Psoas muscle (tissue), 7 donors: ENCODE measurements at regions not wholly inside any gene's neighbourhood (a gene's known extent, or its start where the extent isn't known, plus 50 kb on each side); places are given as distances from the start of the nearest gene placed in this dataset.

Experiments
- ATAC-seq, 4 donors: fragments of 200-7000 bp; cut with Tn5 transposase; one replicate each; pipeline ENCODE4 v1.9.1; 2020; ENCODE audit warnings: moderate library complexity in 3 of 4, mild to moderate bottlenecking in 2 of 4
- DNase-seq, 2 donors: peaks; one replicate each; pipeline ENCODE4 v3.0.0-alpha.2; 2020
- H3K27ac ChIP-seq: fragments of 200-600 bp; one replicate; pipeline ENCODE4 v1.8.0; 2022
- H3K27me3 ChIP-seq, 3 donors: fragments of 200-600 bp in 1 of 3; one replicate each; pipeline versions ENCODE4 v1.6.1 to v1.8.0; 2013 to 2022; ENCODE audit warnings: low read length in 2 of 3, mild to moderate bottlenecking in 2 of 3, moderate library complexity in 1 of 3; ENCODE audit not compliant: insufficient read depth in 3 of 3
- H3K36me3 ChIP-seq, 2 donors: fragments of 200-600 bp in 1 of 2; one replicate each; pipeline versions ENCODE4 v1.6.1 to v1.8.0; 2013 to 2022; ENCODE audit warnings: low read depth in 1 of 2, mild to moderate bottlenecking in 1 of 2, moderate library complexity in 1 of 2; ENCODE audit not compliant: insufficient read depth in 1 of 2
- H3K4me1 ChIP-seq: fragments of 200-600 bp; one replicate; pipeline ENCODE4 v1.8.0; 2022
- H3K4me3 ChIP-seq: fragments of 200-600 bp; one replicate; pipeline ENCODE4 v1.8.0; 2022; ENCODE audit warnings: mild to moderate bottlenecking
- H3K9me3 ChIP-seq: fragments of 200-600 bp; one replicate; pipeline ENCODE4 v1.8.0; 2022
- CTCF ChIP-seq: fragments of 200-600 bp; IDR thresholded peaks from one replicate; pipeline ENCODE4 v1.8.0; 2022; ENCODE audit warnings: antibody characterized with exemption
- WGBS, 3 donors: extraction: QIAGEN DNeasy Blood & Tissue Kit; methylation state at CpG; one replicate each; pipeline versions ENCODE4 v1.1.6 to v1.1.7; 2013; 5-methylcytosine and 5-hydroxymethylcytosine counted together
- intact Hi-C, 2 donors: fragments of 100-400 bp; cut with DNase I; formaldehyde crosslinking; loops; one replicate each; pipeline versions ENCODE4 v1.11.0 to v1.14.2; 2022
- donor health status: healthy with polysubstance abuse.
- donor health status: DM: no; HTN: no; CAD: no; lungs with moderate emphysema.
- donor health status: Bipolar disorder and iron deficiency.
- donor health status: healthy.
- donor health status: DM: yes; HTN: yes; CAD: no.
- donor health status: DM: no; HTN: no; CAD: no.
- donor health status: DM: yes; HTN: yes; CAD: no.

DNA sequence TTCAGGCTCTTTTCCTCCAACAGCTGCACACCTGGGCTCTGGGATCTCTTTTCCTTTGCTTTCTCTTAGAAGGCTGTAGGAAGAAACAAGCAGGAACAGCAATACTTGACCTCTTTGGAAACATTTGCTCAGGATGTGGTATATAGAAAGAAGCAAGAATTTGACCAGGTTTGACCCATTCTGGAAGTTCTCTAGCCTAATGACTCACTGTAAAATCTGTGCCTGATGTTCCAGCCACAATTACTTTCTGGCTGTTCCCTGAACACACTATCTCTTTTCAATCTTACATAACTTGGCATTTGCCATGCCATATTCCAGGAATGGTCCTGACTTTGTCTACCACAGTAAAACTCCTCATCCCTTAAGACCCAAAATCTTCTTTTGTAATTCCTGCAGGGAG lies 419.9 kb upstream of the DAB1 start:
- ATAC-seq: no peak
- intact Hi-C loops: no loop called here
- H3K27ac ChIP-seq: no peak overlapping the region

DNA sequence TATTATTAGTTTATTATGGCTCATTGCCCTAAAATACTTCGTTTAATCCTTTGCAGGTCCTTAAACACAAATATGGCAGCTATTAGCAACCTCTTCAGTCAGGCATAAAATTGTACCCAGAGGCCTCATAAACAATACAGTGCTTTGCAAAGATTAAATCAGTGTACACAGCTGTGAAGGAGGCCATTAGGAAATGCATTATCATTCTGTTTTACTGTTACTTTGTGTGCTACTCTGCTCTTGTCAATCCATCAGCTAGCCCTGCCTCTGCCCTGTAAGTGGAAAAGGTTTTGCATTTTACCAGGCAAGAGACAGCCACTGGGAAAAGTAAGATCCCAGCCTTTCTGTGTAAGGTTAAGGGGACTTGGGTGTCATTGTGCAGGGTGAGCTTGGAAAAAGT lies 415.7 kb upstream of the DAB1 start:
- Histone ChIP-seq H3K27me3 (no peaks in the 10 kb centered on the region), H3K9me3 (no peaks in the 10 kb centered on the region), H3K36me3 (no peaks in the 10 kb centered on the region), H3K4me1 (no peaks in the 10 kb centered on the region), H3K27ac (no peak overlapping the region), H3K4me3 (no peak overlapping the region)
- ATAC-seq: no peak
- intact Hi-C loops: no loop called here
- WGBS, 3 donors: 60 to 66% (median 64%) methylated on average over 1 of the region's 1 CpG
- TF ChIP-seq CTCF: no peak
- DNase-seq: no peak

More for the DNA sequence above, 419.9 kb upstream of the DAB1 start:
- Histone ChIP-seq H3K36me3 (no peaks in the 10 kb centered on the region), H3K27me3 (peaks cover 0 to 2% (median 0%) of the 10 kb centered on the region in 3 donors), H3K4me3 (no peak overlapping the region), H3K9me3 (no peaks in the 10 kb centered on the region), H3K4me1 (no peaks in the 10 kb centered on the region)
- no peak for DNase-seq
- no peak for TF ChIP-seq CTCF

DNA sequence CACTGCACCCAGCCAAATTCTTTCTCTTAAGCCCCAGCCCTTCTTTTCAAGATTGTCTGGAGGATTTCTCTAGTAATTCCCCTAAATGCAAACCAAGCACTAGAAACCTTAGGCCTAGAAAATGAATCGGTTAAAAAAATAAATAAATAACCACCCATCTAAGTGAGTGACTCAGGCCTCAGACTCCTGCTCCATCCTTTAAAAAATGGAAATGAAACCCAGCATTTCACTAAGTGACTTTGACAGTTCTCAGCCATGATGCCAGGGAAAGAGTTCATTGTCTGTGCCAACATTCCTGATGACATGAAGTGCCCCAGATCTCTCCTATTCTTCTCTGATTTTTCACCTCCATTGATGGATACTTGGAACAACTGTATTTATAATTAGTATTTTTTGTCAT lies 415.2 kb upstream of the DAB1 start:
- WGBS, 3 donors: 83 to 93% (median 88%) methylated on average over 1 of the region's 1 CpG
- ATAC-seq (no peak), DNase-seq (no peak)
- no peak overlapping the region for H3K4me3 ChIP-seq
- no peaks in the 10 kb centered on the region for H3K36me3 ChIP-seq
- TF ChIP-seq CTCF: no peak
- H3K27ac ChIP-seq: no peak overlapping the region
- intact Hi-C loops: no loop called here
- no peaks in the 10 kb centered on the region for H3K9me3 ChIP-seq
- no peaks in the 10 kb centered on the region for H3K27me3 ChIP-seq
- H3K4me1 ChIP-seq: no peaks in the 10 kb centered on the region

DNA sequence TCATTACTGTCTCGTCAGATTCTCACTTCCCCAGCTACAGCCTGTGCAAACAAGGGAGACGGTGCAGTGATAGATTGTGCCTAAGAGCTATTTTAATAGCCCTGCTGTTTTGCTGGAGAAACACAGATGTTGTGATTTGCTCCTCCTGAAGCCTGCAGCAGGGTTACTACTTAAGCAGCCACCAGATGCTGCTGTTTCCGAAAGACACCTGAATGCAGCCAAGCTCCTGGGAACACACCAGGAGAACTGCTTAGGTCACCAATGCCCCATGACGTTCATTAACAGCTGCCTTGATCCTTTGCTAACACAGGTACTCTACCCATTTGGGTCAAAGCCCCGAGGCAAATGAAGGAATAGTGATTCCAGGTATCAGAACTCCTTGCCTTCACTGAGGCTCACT lies 411.8 kb upstream of the DAB1 start:
- intact Hi-C loops: no loop called here
- Histone ChIP-seq H3K36me3 (no peaks in the 10 kb centered on the region), H3K4me3 (no peak overlapping the region), H3K9me3 (no peaks in the 10 kb centered on the region), H3K27ac (no peak overlapping the region), H3K4me1 (no peaks in the 10 kb centered on the region), H3K27me3 (no peaks in the 10 kb centered on the region)
- DNase-seq: no peak
- no peak for TF ChIP-seq CTCF
- ATAC-seq: no peak
- 33 to 50% (median 41%) methylated on average over 5 of the region's 5 CpGs for WGBS, 3 donors

DNA sequence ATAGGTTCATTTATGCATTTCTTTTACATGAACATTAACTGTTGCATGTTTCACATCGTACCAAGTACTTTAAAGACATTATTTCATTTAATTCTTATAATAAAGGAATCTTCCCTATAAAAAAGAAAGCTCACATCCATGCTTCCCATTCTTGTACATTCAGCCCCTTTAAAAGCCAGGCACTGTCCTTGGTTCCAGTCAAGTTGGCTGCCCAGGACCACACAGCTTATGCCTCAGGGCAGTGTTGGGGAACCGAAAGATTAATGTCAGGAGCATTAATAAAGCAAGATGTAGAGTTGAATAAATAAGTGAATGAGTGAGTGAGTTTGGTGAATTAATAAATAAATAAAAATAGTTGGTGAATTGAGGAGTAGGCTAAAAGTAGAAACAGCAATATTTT lies 409.4 kb upstream of the DAB1 start:
- ATAC-seq (no peak), DNase-seq (no peak)
- no peaks in the 10 kb centered on the region for H3K9me3 ChIP-seq
- no peaks in the 10 kb centered on the region for H3K27me3 ChIP-seq
- no peaks in the 10 kb centered on the region for H3K36me3 ChIP-seq
- H3K27ac ChIP-seq: no peak overlapping the region
- WGBS, 3 donors: 80 to 92% (median 84%) methylated on average over 2 of the region's 2 CpGs
- TF ChIP-seq CTCF: no peak
- intact Hi-C loops: no loop called here
- H3K4me1 ChIP-seq: no peaks in the 10 kb centered on the region
- H3K4me3 ChIP-seq: no peak overlapping the region
